AG10803 (cell line): ENCODE measurements at regions not wholly inside any gene's neighbourhood (a gene's known extent, or its start where the extent isn't known, plus 50 kb on each side); places are given as distances from the start of the nearest gene placed in this dataset.
"Not testable (repeated sequence)": the region's sequence is repeated elsewhere in the genome, so short reads cannot be mapped to it uniquely, and the experiment has no call there.

ENCODE experiments used
- DNase-seq: peaks from one replicate; pipeline ENCODE4 v3.0.0; 2010; ENCODE audit warnings: low read depth
- H3K4me3 ChIP-seq: 2 replicates; pipeline ENCODE4 v1.5.1; 2011; ENCODE audit warnings: mild to moderate bottlenecking, low read length, control low read depth
- CTCF ChIP-seq: conservative IDR thresholded peaks from 2 replicates; pipeline ENCODE4 v1.5.1; 2011; ENCODE audit warnings: mild to moderate bottlenecking, low read length, control low read depth, inconsistent platforms

GRCh38 chr4:186984105-186984644 lies 260.5 kb upstream of the FAT1 start:
- no peak for TF ChIP-seq CTCF
- no peak for DNase-seq
- H3K4me3 ChIP-seq = no peak overlapping the region

GRCh38 chr4:186999686-187000085 lies 276.0 kb upstream of the FAT1 start:
- no peak overlapping the region for H3K4me3 ChIP-seq
- no peak for TF ChIP-seq CTCF
- DNase-seq = peak; percentile 54

- no peak overlapping the region for H3K4me3 ChIP-seq
- DNase-seq = no peak
- TF ChIP-seq CTCF = no peak
Measured at GRCh38 chr4:187000281-187000680, 276.6 kb upstream of the FAT1 start.

- not testable (repeated sequence) for H3K4me3 ChIP-seq, DNase-seq
Measured at GRCh38 chr4:187002133-187002532, 278.5 kb upstream of the FAT1 start.

GRCh38 chr4:187004628-187005027 lies 281.0 kb upstream of the FAT1 start:
- DNase-seq = no peak
- no peak for TF ChIP-seq CTCF

GRCh38 chr4:187006189-187006618 lies 282.5 kb upstream of the FAT1 start:
- no peak for TF ChIP-seq CTCF
- peak; percentile 78 for DNase-seq
- no peak overlapping the region for H3K4me3 ChIP-seq

More at GRCh38 chr4:187004628-187005027, 281.0 kb upstream of the FAT1 start:
- no peak overlapping the region for H3K4me3 ChIP-seq

- H3K4me3 ChIP-seq = no peak overlapping the region
- TF ChIP-seq CTCF = no peak
- no peak for DNase-seq
Measured at GRCh38 chr4:187010052-187010451, 286.4 kb upstream of the FAT1 start.

GRCh38 chr4:187016101-187016500 lies 292.4 kb upstream of the FAT1 start:
- no peak for TF ChIP-seq CTCF
- no peak for DNase-seq
- no peak overlapping the region for H3K4me3 ChIP-seq
